GM19238 (cell line): ENCODE measurements at regions not wholly inside any gene's neighbourhood (a gene's known extent, or its start where the extent isn't known, plus 50 kb on each side); places are given as distances from the start of the nearest gene placed in this dataset.

ENCODE experiments used
- DNase-seq: peaks from one replicate; pipeline ENCODE4 v3.0.0; 2011; ENCODE audit warnings: low spot score; ENCODE audit not compliant: insufficient read length

DNA sequence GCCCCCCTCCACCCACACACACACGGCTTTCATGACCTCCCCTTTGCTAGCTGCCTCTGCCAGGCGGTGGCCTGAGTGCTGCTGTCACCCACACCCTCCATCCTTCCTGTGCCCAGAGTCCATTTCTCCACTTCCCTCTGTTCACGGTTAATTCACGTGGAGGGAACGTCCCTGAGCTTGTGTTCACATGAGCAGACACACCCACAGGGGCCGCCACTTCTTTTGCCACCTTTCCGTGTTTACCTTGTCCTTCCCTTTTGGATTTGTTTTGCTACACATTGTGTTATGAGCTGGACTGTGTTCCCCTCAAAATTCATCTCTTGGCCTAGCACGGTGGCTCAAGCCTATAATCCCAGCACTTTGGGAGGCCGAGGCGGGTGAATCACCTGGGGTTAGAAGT is 128.0 kb downstream of the ETS2 start:
- no peak for DNase-seq

DNA sequence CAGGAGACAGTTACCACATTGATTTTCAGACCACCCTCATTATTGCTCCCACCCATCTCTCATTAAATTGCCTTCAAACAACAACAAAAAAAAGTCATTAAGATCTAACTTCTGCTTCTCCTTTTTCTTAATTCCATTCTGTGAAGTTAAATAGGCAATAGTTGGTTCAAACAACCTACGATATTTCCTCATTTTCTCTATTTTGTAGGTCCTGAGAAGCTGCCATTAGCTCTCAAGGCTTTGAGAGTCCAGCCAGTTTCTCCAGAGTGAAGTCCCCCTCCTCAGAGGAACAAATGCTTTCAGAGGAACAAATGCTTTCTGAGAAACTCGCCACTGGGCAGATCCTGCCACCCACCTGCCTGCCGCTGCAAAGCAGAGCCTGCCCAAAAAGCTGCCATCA is 125.6 kb downstream of the ETS2 start:
- no peak for DNase-seq

DNA sequence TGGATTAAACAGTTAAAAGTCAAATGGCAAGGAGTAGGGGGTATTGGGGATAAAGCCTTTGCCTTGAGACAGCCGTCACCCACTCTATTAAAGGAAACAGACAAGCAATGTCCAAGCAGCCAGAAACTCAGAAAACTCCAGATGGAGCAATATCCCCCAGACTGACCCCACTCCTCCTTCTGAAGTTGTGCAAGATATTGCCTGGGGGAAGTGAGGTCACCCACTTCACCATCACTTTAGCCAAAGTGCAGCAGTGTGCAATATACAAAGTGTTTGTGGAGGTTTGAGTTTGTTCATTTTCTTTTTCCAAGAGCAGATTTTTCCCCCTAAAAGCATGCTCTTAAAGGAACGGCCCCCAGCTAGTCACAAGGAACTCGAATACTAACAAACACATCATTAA is 125.1 kb downstream of the ETS2 start:
- DNase-seq, result no peak

DNA sequence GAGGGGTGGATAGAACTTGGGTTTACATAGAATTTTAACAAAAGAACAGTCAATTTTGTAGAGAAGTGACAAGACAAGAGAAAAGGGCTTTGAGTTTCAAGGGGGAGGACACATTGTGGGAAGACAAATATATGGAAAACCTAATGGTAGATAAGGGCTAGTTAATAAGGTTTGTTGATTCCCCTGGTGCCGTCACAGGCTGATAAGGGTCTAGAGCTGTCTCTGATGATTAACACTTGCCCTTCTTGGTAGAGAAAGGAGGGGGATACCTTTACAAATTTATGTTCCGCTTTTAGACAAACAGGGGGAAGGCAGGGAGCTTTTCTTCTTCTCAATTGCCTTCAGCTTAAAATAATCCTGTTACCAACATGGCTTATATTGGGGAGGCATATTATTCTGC is 124.3 kb downstream of the ETS2 start:
- no peak for DNase-seq

DNA sequence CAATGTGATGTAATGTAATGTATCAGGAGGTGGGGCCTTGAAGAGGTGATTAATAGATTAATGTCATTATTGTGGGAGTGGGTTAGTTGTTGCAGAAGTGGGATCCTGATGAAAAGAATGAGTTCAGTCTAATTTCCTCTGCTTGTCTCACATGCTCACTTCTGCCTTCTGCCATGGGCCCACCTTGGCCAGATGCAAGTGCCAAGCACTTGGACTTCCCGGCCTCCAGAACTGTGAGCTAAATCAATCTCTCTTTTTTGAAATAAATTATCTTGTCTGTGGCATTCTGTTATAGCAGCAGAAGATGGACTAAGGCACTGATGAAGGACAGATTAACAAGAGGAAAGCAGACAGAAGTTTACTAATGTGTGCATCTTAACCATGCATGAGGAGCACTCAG is 123.9 kb downstream of the ETS2 start:
- no peak for DNase-seq

DNA sequence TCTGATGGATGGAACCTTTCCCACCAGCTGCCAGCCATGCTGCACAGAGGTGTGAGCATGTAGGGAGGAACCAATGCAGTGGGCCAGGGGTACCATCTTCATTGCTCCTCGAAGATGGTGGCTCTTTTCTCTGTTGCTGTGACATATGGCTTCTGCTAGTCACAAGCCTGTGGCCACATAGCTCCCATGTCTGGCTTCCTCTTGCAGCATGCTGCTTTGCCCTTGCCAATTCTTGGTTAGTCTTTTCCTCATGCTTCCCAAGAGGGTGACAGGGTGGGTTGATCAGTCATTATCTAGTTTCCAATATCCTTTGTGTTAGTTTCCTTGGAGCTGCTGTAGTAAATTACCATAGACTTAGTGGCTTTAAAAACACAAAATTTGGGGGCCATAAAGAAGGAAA is 123.4 kb downstream of the ETS2 start:
- no peak for DNase-seq

DNA sequence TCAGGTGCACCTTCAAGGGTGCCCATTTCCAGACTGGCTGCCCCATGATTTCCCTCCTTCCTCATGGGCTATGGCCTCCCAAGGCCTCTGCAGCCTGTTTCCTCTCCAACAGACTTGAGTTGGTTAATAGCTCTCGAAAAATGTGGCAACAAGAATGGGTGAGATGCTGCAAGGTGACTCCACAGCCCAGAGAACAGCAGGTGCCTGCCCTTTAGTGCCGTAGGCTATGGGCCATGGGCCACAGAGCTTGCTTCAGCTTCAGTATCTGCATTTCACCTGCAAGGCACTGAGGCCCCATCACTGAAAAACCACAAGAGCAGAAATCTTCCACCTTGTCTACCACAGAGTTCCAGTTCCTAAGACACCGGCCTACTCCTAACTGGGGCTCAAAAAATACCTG is 122.0 kb downstream of the ETS2 start:
- DNase-seq, result no peak

DNA sequence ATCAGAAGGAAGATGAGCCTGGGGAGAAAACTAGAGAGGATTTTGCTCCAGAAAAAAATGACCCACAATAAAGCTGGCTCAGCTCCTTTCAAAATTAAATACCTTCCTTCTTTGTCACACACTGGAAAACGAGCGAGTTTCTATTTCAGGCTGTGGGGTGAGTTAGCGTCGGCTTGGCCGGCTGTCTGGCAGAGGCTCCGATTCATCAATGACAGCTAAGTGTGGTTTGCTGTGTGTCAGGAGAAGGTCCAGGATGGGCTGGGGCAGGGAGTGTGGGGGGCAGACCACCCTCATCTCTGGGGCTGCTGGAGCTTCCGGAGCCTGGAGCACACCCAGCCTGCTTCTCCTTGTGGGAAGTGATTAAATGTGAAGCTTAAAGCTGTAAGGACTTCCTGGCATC is 120.2 kb downstream of the ETS2 start:
- DNase-seq, result no peak

DNA sequence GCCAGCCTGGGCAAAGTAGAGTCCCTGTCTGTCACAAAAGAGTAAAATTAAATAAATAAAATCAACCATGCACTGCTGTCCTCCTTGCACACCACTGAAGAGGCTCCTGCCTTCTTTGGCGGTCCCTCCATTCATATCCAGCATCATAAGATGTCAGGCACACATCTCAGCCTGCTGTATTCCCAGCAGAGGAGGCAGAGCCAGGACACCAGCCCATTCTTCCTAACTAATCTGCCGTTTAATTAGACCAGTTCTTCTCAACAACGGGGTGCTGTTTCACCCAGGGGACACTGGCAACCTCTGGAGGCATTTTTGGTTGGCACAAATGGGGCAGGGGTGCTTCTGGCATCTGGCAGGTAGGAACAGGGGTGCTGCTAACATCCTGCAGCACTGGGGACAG is 119.7 kb downstream of the ETS2 start:
- DNase-seq, result no peak

DNA sequence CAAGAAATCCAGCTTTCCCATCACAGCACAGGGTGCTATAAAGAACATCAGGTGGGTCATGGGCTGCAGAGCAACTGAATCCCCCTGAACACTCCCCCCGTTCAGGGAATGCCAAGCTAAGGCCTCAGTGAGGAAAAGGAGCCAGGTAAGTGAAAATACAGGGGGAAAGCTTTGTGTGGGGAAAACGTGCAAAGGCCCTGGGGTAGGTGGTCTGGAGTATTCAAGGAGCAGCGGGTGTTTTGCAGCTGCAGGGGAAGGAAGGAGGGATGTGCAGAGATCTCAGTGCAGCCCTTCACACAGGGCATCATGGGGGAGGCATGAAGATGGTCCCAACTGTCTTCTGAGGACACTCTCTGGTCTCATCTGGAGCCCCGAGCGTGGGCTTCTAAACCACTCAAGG is 119.2 kb downstream of the ETS2 start:
- no peak for DNase-seq

DNA sequence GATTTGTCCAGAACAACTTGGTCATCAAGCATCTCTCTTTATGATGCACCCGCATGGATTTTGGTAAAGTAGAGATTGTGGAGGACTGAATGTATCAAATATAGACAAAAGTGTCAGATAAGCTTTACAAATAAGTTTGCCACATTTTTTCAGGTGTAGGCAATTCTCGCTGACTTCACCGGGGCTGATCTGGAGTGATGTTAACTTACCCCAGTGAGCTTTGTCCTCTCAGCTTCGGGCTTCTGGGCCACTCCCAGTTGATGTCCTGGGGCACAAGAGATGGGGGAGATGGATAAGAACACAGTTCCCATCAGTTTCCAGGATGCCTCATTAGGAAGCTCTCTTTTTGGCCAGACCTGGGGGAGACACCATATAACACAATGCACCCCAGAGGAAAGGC is 117.7 kb downstream of the ETS2 start:
- no peak for DNase-seq

DNA sequence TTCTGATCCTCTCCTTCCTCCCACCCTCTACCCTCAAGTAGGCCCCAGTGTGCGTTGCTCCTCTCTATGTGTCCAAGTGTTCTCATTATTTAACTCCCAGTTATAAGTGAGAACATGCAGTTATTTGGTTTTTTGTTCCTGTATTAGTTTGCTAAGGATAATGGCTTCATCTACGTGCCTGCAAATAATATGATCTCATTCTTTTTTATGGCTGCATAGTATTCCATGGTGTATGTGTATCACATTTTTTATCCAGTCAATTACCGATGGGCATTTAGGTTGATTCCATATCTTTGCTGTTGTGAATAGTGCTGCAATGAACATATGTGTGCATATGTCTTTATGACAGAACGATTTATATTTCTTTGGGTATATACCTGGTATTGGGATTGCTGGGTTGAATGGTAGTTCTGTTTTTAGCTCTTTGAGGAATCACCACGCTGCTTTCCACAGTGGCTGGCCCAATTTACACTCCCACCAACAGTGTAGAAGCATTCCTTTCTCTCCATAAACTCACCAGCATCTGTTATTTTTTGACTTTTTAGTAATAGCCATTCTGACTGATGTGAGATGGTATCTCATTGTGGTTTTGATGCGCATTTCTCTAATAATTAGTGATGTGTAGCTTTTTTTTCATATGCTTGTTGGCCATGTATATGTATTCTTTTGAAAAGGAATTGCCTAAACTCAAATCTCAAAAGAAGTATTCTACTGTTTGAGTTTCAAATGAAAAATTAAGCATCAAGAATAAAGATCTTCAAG is 116.9 kb downstream of the ETS2 start:
- DNase-seq, result no peak

DNA sequence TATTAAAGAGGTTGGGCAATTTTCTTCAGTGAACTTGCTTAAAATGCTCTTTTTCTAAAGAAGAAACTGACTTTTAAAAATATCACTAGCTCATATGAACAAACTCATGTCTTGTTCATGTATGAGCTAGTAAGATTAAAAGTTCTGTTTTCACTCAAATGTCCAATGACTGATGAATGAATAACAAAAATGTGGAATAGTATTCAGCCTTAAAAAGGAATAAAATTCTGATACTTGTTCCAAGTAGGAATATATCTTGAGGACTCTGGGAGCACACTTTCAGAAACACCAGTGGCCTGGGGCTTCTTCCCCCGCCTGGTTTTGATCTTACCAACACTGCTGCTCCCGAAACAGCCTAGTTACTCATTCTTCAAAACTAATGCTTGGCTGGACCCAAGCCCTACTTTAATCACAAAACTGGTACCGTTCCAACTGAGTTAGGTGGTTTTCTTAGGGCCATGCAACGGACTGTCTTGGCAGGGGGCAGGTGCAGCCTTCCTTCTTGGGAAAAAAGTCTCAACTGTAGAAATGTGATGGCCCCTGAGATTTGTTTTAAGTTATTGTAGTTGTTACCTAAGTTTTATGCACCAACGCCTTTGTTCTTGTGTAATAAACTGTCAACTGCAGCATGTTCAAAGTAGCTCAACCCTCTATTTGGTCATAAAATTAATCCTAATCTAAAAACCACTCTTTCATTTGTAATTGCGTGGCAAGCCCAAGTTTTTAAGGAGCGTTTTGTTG is 116.0 kb downstream of the ETS2 start:
- DNase-seq, result no peak

DNA sequence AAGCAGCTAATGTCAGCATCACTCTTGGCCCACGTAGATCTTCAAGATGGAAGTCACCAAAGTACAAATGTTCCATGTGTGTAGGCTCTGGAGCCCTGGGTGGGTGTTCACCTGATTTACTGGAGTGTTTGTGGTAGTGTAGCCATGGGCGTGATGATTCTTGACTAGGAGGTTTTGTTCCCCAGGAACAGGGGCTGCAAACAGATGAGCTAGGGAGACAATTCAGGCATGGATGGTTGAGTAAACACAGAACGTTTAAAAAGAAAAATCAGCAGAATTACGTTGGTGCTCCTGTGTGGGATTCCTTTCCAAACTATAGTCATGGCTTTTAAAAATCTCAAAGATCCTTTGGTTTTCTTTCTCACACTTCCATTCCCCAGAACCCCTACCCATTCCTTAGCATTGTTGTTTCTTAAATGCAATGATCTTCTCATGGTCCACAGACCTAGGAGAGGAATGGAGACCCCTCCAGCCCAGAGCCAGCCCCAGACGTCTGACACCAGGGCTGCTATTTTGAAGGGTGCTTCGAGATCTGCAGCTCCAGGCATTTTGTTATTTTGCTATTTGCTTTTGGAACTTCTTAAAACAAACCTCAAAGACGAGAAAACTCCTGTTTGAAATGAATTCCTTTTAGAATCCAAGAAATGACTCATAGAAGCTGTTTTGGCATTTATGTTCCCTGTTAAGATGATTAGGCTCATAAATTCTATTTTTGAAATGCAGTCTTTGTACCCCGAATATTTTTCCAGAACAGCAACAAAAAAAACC is 115.1 kb downstream of the ETS2 start:
- no peak for DNase-seq

DNA sequence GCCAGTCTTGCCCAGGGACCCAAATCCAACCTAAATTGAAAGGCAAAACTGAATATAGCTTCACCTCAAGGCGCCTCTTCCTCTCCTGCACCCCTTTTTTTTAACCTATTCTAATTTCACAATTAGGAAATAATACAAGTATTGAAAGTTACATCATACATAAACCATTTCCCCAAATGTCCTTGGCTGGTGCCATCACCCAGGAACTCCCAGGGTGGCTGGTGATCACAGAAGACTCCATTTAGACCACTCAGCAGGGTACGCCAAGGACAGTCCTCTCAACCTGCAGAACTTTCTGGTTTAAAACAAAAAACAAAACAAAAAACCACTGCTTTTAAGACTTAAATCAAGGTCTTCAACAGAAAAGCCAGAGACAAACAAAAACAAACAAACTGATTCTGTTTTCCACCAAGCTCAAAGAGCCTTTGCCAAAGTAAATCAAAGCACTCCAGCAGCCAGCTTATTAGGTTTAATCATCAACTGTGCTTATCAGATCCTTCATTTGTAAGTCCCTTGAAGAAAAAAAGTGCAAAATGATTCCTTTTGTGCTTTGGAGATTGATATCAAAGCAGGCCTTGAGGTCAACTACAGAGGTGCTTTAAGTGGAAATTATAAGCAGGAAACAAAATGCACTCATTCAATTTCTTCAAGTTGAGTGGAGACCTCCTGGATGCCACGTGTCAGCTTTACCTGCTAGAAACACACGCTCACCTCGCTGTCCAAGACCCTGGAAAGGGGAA is 113.0 kb downstream of the ETS2 start:
- DNase-seq, result no peak

DNA sequence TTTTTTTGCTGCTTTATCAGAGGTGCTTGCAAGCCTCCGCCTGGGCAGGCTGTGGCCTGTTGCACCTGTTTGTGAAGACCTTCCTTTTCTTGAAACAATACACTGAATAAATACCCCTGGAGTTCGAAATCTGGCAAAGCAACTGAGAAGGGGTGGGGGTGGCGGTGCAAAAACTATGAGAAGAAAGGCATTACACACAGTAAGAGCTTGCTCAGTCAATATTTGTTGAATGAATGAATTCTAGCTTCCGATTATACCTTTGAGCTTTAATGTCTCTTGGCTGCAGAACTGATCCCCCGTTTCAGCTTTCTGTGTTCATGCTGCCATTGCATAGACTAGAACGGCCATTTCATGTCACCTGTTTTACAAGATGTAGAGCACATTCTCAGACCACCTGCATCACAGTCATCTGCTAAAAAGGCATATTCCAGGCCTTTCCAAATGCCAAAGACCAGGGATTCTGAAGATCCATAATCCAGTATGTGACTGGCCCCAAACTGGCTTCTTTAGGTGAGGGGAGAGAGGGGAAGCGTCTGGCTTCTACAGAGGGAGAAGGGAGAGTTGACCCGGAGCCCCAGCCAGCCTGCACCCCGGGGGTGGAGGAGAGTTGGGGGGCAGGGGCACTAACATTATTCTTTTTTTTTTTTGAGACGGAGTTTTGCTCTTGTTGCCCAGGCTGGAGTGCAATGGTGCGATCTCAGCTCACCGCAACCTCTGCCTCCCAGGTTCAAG is 111.5 kb downstream of the ETS2 start:
- DNase-seq, result no peak

DNA sequence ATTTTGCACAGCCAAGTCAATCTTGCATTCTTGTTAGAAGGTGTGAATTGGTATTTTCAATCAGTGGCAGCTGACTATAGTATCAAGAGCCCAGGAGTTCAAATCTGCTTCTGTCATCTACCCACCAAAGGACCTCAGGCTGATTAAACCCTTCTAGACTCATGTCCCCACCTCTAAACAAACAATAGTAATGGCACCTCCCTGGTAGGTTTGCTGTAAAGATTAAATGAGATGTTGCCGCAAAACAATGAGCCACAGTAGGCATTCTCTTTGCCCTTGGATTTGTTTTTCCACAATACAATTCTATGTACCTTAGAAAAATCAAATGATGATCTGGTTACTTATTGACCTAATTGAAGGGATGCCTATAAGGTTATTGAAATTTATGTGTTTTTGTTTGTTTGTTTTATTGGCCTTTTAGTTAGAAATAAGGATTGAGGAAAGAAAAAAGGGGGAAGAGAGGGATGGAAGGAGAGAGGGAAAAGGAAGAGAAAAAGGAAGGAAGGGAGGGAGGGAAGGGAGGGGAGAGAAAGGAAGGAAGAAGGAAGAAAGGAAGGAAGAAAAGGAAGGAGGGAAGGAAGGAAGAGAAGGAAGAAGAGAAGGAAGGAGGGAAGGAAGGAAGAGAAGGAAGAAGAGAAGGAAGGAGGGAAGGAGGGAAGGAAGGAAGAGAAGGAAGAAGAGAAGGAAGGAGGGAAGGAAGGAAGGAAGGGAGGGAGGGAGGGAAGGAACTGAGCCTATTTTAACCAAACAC is 110.7 kb downstream of the ETS2 start:
- DNase-seq, result no peak

DNA sequence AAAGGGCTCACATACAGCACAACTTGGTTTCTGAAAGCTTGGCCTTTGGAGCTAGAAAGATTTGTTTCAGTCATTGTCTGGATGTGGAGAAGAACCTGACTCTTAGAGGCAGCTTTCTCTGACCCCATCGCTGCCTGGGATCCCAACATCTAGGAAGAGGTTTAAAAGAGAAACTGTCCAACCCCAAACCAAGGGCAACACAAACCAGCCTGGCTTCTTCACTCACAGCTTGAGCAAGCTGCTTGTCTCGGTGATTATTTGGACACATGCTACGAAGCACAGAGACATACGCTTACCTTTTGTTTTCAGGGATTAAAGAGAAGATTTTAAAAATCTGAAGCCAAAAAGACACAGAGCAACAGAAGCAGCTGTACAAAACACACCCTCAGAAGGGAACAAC is 109.8 kb downstream of the ETS2 start:
- DNase-seq, result no peak

DNA sequence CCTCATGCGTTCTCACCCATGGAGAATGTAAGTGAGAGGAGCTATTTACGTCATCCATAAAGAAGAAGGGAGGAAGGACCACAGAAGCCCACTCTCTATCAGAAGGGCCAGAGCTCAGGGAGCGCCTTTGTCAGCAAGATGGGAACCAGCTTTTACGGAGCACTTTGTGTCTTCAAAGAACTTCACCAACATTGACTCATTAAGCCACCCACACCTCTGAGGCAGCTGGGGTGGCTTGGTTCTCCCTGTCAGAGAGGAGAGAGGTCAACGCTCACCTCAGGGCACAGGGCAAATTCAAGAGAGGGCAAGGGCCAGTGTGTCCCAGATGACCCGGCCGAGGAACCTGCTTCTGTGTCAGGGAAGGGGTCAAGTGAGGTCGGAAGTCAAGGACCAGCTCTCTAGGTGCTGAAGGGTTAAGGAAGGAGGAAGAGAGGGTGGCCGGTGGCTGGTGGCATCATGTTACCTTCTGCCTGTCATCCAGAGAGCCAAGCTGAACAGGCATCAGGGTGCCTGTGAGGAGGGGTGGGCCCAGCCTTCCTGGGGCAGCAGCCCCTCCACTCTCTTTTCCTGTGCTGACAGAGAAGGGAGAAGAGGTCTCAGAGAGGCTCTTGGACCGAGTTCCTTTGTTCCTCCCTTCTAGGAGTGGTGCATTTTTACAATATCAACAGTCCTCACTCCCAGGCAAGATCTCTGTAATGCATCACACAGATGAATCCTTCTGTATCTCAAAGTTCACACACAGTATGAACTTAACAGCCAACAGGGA is 109.0 kb downstream of the ETS2 start:
- no peak for DNase-seq
